Kidney tubule cell (primary cell): ENCODE measurements at regions not wholly inside any gene's neighbourhood (a gene's known extent, or its start where the extent isn't known, plus 50 kb on each side); places are given as distances from the start of the nearest gene placed in this dataset.
A peak's percentile ranks its signal among the peaks of the same experiment; 100 is the strongest.
"Not testable (repeated sequence)": the region's sequence is repeated elsewhere in the genome, so short reads cannot be mapped to it uniquely, and the experiment has no call there.

Experiments
- DNase-seq: peaks from one replicate; pipeline ENCODE4 v3.0.0-alpha.2; 2018; ENCODE audit warnings: low spot score

- no peak for DNase-seq
These were observed 316.7 kb upstream of the ESRRG start for GRCh38 chr1:217039926-217040325.

- DNase-seq, result not testable (repeated sequence)
These were observed 315.9 kb upstream of the ESRRG start for GRCh38 chr1:217039139-217039538.

GRCh38 chr1:217036757-217037156 is 313.5 kb upstream of the ESRRG start:
- no peak for DNase-seq

GRCh38 chr1:217032715-217033367 is 309.6 kb upstream of the ESRRG start:
- no peak for DNase-seq

GRCh38 chr1:217029281-217030157 is 306.3 kb upstream of the ESRRG start:
- DNase-seq, result peak; percentile 94

GRCh38 chr1:217027403-217028080 is 304.3 kb upstream of the ESRRG start:
- DNase-seq, result peak; percentile 22

- peak; percentile 92 for DNase-seq
These were observed 303.3 kb upstream of the ESRRG start for GRCh38 chr1:217026531-217026930.

GRCh38 chr1:217025381-217025780 is 302.2 kb upstream of the ESRRG start:
- no peak for DNase-seq

GRCh38 chr1:217024911-217025310 is 301.7 kb upstream of the ESRRG start:
- no peak for DNase-seq

GRCh38 chr1:217021956-217022355 is 298.7 kb upstream of the ESRRG start:
- no peak for DNase-seq

GRCh38 chr1:217021400-217021799 is 298.2 kb upstream of the ESRRG start:
- no peak for DNase-seq

GRCh38 chr1:217019475-217019874 is 296.2 kb upstream of the ESRRG start:
- no peak for DNase-seq

- DNase-seq, result no peak
These were observed 295.4 kb upstream of the ESRRG start for GRCh38 chr1:217018648-217019047.

GRCh38 chr1:217017165-217017564 is 293.9 kb upstream of the ESRRG start:
- no peak for DNase-seq

- no peak for DNase-seq
These were observed 290.8 kb upstream of the ESRRG start for GRCh38 chr1:217014066-217014465.

GRCh38 chr1:217012659-217013058 is 289.4 kb upstream of the ESRRG start:
- no peak for DNase-seq

- DNase-seq, result no peak
These were observed 287.9 kb upstream of the ESRRG start for GRCh38 chr1:217011097-217011496.

- DNase-seq, result no peak
These were observed 287.0 kb upstream of the ESRRG start for GRCh38 chr1:217010253-217010652.

GRCh38 chr1:217009376-217009775 is 286.1 kb upstream of the ESRRG start:
- no peak for DNase-seq

GRCh38 chr1:217004776-217005436 is 281.7 kb upstream of the ESRRG start:
- peak; percentile 13 for DNase-seq

GRCh38 chr1:217003355-217003754 is 280.1 kb upstream of the ESRRG start:
- DNase-seq, result no peak

- DNase-seq, result no peak
These were observed 274.6 kb upstream of the ESRRG start for GRCh38 chr1:216997831-216998230.
